Jurkat, Clone E6-1 (cell line): ENCODE measurements at regions not wholly inside any gene's neighbourhood (a gene's known extent, or its start where the extent isn't known, plus 50 kb on each side); places are given as distances from the start of the nearest gene placed in this dataset.
A peak's percentile ranks its signal among the peaks of the same experiment; 100 is the strongest.
"Not testable (repeated sequence)": the region's sequence is repeated elsewhere in the genome, so short reads cannot be mapped to it uniquely, and the experiment has no call there.

Experiments used
- DNase-seq: peaks from one replicate; pipeline ENCODE4 v3.0.0-alpha.2; 2011; ENCODE audit warnings: low read depth, low spot score
- H3K4me3 ChIP-seq: 2 replicates; pipeline ENCODE4 v1.5.1; 2011; ENCODE audit warnings: mild to moderate bottlenecking, low read length, control low read depth, moderate library complexity

DNA sequence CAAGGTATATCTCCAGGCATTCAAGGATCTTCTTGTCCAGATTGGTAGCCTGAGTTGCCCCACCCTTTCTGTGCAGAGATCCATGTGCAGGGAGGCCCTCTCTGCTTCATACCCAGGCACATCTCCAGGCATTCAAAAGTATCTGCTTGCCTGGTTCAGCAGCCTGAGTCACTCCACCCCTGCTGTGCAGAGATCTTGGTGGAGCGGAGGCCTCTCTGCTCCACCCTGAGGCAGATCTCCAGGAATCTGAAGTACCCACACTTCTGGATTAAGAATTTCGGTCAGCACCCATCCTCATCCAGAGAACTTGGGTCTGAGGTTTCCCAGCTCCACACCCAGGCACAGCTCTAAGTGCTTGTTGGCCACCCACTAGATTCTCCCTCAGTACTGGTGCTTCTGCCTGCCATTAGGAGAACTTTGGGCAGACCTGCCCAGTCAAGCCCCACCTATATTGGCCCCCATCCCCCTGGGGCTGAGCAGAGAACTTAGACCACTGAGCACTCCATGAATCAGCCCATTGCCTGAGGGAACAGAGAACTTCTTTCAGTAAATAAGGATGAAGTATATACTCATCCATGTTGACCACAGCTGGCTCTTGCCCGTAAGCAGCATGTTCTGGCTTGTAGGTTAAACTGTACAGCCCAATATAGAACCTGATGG is 199.5 kb upstream of the ZCCHC13 start:
- H3K4me3 ChIP-seq, result no peak overlapping the region
- DNase-seq, result no peak

DNA sequence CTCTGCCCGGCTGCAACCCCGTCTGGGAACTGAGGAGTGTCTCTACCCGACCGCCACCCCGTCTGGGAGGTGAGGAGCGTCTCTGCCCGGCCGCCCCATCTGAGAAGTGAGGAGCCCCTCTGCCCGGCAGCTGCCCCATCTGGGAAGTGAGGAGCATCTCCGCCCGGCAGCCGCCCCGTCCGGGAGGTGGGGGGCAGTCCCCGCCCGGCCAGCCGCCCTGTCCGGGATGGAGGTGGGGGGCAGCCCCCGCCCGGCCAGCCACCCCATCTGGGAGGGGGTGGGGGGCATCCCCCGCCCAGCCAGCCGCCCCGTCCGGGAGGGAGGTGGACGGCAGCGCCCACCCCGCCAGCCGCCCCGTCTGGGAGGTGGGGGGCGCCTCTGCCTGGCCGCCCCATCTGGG is 205.6 kb upstream of the ZCCHC13 start:
- DNase-seq, H3K4me3 ChIP-seq: not testable (repeated sequence)

DNA sequence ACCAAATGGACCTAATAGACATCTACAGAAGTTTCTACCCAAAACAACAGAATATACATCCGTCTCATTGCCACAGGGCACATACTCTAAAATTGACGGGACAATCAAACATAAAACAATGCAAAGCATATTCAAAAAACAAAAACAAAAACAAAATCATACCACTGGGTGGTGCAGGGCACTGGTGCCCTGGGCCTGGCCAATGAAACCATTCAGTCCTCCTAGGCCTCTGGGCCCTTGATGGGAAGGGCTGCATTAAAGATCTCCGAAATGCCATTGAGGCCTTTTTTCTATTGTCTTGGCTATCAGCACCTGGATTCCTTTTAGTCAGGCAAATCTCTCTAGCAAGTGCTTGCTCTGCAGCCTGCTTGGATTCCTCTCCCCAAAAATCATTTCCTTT is 213.9 kb upstream of the ZCCHC13 start:
- no peak overlapping the region for H3K4me3 ChIP-seq
- DNase-seq, result no peak

GRCh38 chrX:74085642-74086236 is 218.2 kb upstream of the ZCCHC13 start:
- no peak overlapping the region for H3K4me3 ChIP-seq
- no peak for DNase-seq

GRCh38 chrX:74080165-74080564 is 223.8 kb upstream of the ZCCHC13 start:
- H3K4me3 ChIP-seq, result no peak overlapping the region
- no peak for DNase-seq

DNA sequence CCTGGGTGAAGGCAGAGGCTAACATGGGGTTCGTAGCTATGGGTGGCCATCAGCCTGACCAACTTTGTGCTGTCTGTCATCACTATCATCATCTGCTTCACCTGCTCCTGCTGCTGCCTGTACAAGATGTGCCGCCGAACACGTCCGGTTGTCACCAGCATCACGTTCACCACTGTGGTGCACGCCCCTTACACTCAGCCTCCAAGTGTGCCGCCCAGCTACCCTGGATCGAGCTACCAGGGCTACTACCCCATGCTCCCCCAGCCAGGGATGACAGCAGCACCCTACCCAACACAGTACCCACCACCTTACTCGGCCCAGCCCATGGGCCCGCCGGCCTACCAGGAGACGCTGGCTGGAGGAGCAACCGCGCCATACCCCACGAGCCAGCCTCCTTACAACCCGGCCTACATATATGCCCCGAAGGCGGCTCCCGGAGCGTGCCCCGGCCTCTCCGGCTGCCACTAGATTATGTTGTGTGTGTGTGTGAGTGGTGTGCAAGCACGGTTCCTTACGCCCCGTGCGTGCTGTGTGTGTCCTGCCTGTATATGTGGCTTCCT is 213.4 kb upstream of the XIST start:
- DNase-seq, result no peak
- H3K4me3 ChIP-seq, result no peak overlapping the region

- no peak for DNase-seq
- H3K4me3 ChIP-seq, result no peak overlapping the region
Observed at GRCh38 chrX:74063426-74064155, 211.1 kb upstream of the XIST start.

DNA sequence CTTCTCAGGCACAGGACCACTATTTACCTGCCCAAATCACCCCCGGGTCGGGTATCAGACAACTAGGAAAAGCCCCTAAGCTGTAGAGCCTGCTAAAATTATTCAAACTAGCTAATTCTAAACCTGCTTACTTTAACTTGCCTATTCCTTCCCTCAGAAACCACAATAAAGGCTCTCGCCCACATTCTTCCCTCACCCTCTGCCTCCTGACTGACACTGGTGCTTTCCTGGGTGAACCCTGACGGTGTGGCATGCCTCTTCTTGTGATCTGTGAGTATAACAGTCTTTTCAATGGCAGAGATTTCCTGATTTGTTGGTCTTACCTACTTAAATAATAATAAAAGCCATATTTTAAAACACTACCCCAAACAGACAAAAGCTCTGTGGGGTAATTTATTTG is 209.4 kb upstream of the XIST start:
- no peak overlapping the region for H3K4me3 ChIP-seq
- peak; percentile 35 for DNase-seq

- no peak for DNase-seq
- H3K4me3 ChIP-seq, result no peak overlapping the region
Observed at GRCh38 chrX:74049126-74049525, 196.6 kb upstream of the XIST start.

GRCh38 chrX:74034066-74034465 is 181.6 kb upstream of the XIST start:
- not testable (repeated sequence) for DNase-seq, H3K4me3 ChIP-seq

DNA sequence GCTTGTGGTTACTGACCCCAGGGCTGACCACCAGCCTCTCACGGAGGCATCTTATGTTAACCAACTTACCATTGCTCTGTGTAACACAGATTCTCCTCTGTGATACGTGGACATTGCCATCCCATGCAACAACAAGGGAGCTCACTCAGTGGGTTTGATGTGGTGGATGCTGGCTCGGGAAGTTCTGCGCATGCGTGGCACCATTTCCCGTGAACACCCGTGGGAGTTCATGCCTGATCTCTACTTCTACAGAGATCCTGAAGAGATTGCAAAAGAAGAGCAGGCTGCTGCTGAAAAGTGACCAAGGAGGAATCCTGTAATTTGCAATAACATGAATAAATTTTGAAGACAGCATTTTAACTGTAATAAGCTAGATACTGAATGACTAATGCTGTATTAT is 179.0 kb upstream of the XIST start:
- not testable (repeated sequence) for DNase-seq, H3K4me3 ChIP-seq

GRCh38 chrX:74030766-74031165 is 178.3 kb upstream of the XIST start:
- not testable (repeated sequence) for DNase-seq, H3K4me3 ChIP-seq

DNA sequence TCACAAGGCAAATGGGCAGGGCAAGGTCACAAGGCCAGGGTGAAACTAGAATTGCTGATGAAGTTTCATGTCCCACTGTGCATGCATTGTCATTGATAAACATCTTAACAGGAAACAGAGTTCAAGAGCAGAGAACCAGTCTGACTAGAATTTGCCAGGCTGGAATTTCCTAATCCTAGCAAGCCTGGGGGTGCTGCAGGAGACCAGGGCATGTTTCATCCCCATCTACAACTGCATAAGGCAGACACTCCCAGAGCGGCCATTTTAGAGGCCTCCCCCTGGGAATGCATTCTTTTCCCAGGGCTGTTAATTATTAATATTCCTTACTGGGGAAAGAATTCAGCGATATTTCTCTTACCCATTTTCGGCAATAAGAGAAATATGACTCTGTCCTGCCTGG is 172.6 kb upstream of the XIST start:
- DNase-seq, H3K4me3 ChIP-seq: not testable (repeated sequence)

DNA sequence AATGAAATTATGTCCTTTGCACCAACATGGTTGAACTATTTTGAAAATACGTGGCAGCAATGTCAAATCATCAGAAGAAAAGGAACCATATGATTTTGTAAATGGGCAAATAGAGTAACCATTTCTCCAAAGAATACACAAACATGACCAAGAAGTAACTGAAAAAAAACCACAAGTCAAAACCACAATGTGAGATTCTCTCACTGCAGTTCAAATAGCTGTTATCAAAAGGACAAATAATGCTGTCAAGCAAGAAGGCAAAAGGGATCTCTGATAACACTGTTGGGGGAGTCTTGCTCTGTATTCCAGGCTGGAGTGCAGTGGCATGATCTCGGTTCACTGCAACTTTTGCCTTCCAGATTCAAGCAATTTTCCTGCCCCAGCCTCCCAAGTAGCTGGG is 170.7 kb upstream of the XIST start:
- DNase-seq, result peak; percentile 70
- H3K4me3 ChIP-seq, result no peak overlapping the region

- H3K4me3 ChIP-seq, result no peak overlapping the region
- DNase-seq, result no peak
Observed at GRCh38 chrX:74018253-74018652, 165.7 kb upstream of the XIST start.

- DNase-seq, result peak; percentile 58
- H3K4me3 ChIP-seq, result no peak overlapping the region
Observed at GRCh38 chrX:74015379-74016019, 163.0 kb upstream of the XIST start.

DNA sequence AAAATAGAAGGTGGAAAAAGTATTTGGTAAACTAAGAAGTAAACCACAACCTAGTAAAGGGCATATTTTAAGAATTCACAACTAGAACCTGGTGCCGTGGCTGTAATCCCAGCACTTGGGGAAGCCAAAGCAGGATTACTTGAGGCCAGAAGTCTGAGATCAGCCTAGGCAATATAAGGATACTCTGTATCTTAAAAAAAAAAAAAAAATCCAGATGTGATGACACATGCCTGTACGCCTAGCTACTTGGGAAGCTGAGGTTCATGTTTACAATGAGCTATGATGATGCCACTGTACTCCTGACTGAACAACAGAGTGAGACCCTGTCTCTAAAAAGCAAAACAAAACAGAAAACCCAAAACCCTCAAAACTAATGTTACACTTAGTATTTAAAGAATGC is 156.5 kb upstream of the XIST start:
- no peak for DNase-seq
- no peak overlapping the region for H3K4me3 ChIP-seq

DNA sequence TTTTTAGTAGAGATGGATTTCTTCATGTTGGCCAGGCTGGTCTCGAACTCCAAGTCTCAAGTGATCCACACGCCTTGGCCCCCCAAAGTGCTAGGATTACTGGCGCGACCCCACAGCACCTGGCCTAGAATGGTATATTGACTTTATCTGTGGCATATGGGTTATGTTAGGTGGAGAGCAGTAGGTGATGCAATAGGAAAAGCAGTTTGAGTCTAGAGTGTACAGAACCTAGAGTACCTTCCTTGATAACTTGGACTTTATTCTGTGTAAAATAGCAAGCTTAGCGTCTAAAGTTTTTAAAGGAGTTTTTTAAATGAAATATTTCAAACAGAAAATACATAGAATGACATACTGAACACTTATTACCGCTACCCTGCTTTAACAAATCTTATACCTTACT is 139.5 kb upstream of the XIST start:
- no peak for DNase-seq
- no peak overlapping the region for H3K4me3 ChIP-seq

GRCh38 chrX:73987166-73987565 is 134.7 kb upstream of the XIST start:
- DNase-seq, result no peak
- H3K4me3 ChIP-seq, result no peak overlapping the region
